ENCODE measurements at regions not wholly inside any gene's neighbourhood (a gene's known extent, or its start where the extent isn't known, plus 50 kb on each side); places are given as distances from the start of the nearest gene placed in this dataset.

DNA sequence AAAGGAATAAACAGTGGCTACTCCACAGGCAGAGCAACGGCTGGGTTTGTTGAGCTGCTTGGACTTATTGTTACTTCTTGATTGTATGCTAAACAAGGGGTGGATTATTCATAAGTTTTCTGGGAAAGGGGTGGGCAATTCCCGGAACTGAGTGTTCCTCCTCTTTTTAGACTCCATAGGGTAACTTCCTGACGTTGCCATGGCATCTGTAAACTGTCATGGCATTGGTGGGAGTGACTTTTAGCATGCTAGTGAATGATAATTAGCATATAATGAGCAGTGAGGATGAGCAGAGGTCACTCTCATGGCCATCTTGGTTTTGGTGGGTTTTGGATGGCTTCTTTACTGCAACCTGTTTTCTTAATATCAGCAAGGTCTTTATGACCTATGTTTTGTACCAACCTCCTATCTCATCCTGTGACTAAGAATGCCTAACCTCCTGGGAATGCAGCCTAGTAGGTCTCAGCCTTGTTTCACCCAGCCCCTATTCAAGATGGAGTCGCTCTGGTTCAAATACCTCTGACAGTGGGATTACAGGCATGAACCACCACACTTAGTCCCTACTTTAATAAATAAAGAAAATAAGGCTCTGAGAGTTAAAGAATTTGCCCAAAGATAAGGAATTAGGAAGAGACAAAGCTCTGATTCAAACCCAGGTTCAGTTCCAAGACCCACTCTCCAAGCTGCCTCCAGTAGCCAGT lies 65.6 kb upstream of the CLMP start:
- POLR2A ChIA-PET: interaction anchor here (0.6 to 1.5 kb wide), 3 partner anchors 40 to 206 kb away, joined by 5 read pairs; partner anchors contain the start of gene HSPA8
- no peak for TF ChIP-seq HOXA7 (CRISPR knock-in tag; IDR thresholded peaks at IDR 0.05)
- TF ChIP-seq, protein P1, sequence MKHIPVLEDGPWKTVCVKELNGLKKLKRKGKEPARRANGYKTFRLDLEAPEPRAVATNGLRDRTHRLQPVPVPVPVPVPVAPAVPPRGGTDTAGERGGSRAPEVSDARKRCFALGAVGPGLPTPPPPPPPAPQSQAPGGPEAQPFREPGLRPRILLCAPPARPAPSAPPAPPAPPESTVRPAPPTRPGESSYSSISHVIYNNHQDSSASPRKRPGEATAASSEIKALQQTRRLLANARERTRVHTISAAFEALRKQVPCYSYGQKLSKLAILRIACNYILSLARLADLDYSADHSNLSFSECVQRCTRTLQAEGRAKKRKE (CRISPR knock-in tag; IDR thresholded peaks at IDR 0.05; ENCODE audit: low read depth): peak; percentile 68; the same call in 1 of the 2 replicates
- peak overlapping the region; percentile 61 to 79; a peak in 4 of 6 replicates for H3K27ac ChIP-seq
- H3K9me3 ChIP-seq: no peaks in the 10 kb centered on the region
- peak overlapping the region; percentile 73 for H3K4me2 ChIP-seq
- no peak for ATAC-seq
- FAIRE-seq: no peak
- no peak overlapping the region; the same call in 2 of the 3 replicates for H3K4me3 ChIP-seq
- CTCF ChIA-PET: interaction anchor here (0.6 to 6.7 kb wide), 42 partner anchors 9 to 680 kb away, joined by 3 to 57 read pairs (median 4); no protein-coding TSS in a partner anchor
- 84% methylated on average over 4 of the region's 4 CpGs for WGBS (ENCODE audit: missing lambda C conversion rate)
- no peaks in the 10 kb centered on the region for H3K4me1 ChIP-seq
- no peak for DNase-seq (ENCODE audit: low read depth in 1 of 2, low spot score in 1 of 2)

DNA sequence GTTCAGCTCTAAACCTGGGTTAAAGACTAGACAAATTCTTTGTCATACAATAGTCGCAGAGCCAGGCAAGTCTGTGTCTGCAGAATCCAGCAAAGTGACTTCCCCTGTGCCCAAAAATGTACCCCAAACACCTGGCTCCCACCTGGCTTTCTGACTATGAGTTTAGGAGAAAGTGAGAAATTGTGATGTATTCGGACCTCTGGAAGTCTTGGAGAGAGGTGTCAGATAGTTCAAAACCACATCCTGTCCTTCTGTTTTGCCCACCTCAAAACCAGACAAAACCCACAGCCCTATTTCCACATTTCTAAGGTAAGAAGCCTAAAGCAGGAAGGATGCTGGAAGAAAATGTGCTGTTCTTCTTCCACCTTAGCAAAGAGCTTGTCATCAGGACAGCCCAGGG lies 63.8 kb upstream of the CLMP start:
- H3K9me3 ChIP-seq: no peaks in the 10 kb centered on the region
- DNase-seq (ENCODE audit: low read depth in 1 of 2, low spot score in 1 of 2) (no peak), ATAC-seq (no peak), FAIRE-seq (no peak)
- no peak overlapping the region for H3K4me3 ChIP-seq
- ChIA-PET CTCF (interaction anchor here (1.0 to 6.7 kb wide), 7 partner anchors 8 to 448 kb away, joined by 3 to 57 read pairs (median 4); no protein-coding TSS in a partner anchor), POLR2A (no interaction called here)
- no peak overlapping the region for H3K4me2 ChIP-seq
- WGBS (ENCODE audit: missing lambda C conversion rate): 63% methylated on average over 2 of the region's 2 CpGs
- H3K4me1 ChIP-seq: no peaks in the 10 kb centered on the region
- TF ChIP-seq MAZ (IDR thresholded peaks at IDR 0.05; ENCODE audit: borderline replicate concordance, low read depth, low read length): no peak
- H3K27ac ChIP-seq: no peak overlapping the region

DNA sequence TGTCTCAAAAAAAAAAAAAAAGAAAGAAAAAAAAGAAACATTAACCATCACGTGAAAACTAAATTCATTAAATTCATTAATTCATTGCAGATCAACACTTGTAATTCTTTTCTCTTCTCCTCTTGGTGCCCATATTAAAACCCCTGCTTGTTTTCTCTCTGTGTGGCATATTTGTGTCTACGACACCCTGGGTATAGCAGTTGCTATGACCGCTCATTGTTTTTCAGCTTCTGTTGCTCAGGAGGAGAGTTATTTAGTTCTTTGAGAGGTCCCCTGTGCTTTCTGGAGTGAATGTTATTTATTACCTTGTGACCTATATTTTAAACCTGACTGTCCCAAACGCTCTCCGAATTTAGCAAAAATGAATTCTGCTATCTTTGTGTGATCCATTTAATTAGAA lies 62.3 kb upstream of the CLMP start:
- no peaks in the 10 kb centered on the region for H3K9me3 ChIP-seq
- no peaks in the 10 kb centered on the region for H3K4me1 ChIP-seq
- no peak overlapping the region for H3K4me3 ChIP-seq
- H3K4me2 ChIP-seq: no peak overlapping the region
- WGBS (ENCODE audit: missing lambda C conversion rate): 89% methylated on average over 5 of the region's 5 CpGs
- no peak overlapping the region for H3K27ac ChIP-seq
- ChIA-PET CTCF (interaction anchor here (0.6 to 3.2 kb wide), 5 partner anchors 8 to 154 kb away, joined by 3 to 19 read pairs (median 5); no protein-coding TSS in a partner anchor), POLR2A (no interaction called here)
- FAIRE-seq (no peak), ATAC-seq (no peak), DNase-seq (ENCODE audit: low read depth in 1 of 2, low spot score in 1 of 2) (no peak)
- TF ChIP-seq FOSB (CRISPR knock-in tag; IDR thresholded peaks at IDR 0.05): no peak

DNA sequence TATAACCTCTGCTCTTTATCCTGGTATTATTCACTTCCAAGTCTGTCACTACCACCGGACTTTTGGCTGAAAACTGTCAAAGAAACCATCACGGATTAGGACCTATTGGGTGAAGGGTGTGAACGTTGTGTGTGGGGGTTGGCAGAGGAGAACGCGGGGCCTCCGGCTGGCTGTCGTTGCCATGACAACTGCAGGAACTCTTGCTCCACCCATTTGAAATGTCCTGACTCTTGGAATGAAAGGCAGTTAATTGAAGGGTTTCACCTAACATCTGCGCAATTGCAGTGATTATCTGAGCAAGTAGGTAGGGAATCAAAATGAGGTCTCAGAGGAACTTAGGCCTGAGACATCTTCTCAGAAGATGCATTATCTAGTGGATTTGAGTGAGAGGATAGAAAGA lies 60.9 kb upstream of the CLMP start:
- TF ChIP-seq NPAS2 (CRISPR knock-in tag; IDR thresholded peaks at IDR 0.05; ENCODE audit: borderline replicate concordance) (no peak), HOXA7 (CRISPR knock-in tag; IDR thresholded peaks at IDR 0.05) (no peak), EHF (CRISPR knock-in tag; IDR thresholded peaks at IDR 0.05) (no peak), BCL3 (IDR thresholded peaks at IDR 0.05) (no peak), FOXS1 (CRISPR knock-in tag; IDR thresholded peaks at IDR 0.05) (no peak), NFE2L2 (conservative IDR thresholded peaks at IDR 0.05; ENCODE audit: low read length) (no peak), BHLHE40 (IDR thresholded peaks at IDR 0.05; ENCODE audit: low read depth, low read length) (no peak), RNF2 (IDR thresholded peaks at IDR 0.05; ENCODE audit: borderline replicate concordance, low read depth) (no peak), ZFP36 (IDR thresholded peaks at IDR 0.05; ENCODE audit: borderline replicate concordance, partially characterized antibody) (no peak), KDM5A (IDR thresholded peaks at IDR 0.05) (no peak), ZC3H11A (IDR thresholded peaks at IDR 0.05) (no peak), KDM1A (IDR thresholded peaks at IDR 0.05; ENCODE audit: low read depth) (no peak)
- CTCF ChIA-PET: interaction anchor here (1.3 to 3.0 kb wide), 2 partner anchors 9 to 150 kb away, joined by 5 to 19 read pairs; no protein-coding TSS in a partner anchor
- POLR2A ChIA-PET: no interaction called here
- ATAC-seq (no peak), DNase-seq (ENCODE audit: low read depth in 1 of 2, low spot score in 1 of 2) (no peak), FAIRE-seq (no peak)
- Histone ChIP-seq H3K9me3 (no peaks in the 10 kb centered on the region), H3K4me3 (no peak overlapping the region), H3K4me2 (no peak overlapping the region), H3K27ac (no peak overlapping the region), H3K4me1 (peaks cover 8% of the 10 kb centered on the region; the same call in 2 of the 3 replicates)
- 83% methylated on average over 8 of the region's 8 CpGs for WGBS (ENCODE audit: missing lambda C conversion rate)
